Kidney epithelial cell (primary cell): ENCODE measurements at regions not wholly inside any gene's neighbourhood (a gene's known extent, or its start where the extent isn't known, plus 50 kb on each side); places are given as distances from the start of the nearest gene placed in this dataset.

Experiments used
- DNase-seq: peaks from one replicate; pipeline ENCODE4 v3.0.0-alpha.2; 2010; ENCODE audit warnings: low read depth
- H3K27me3 ChIP-seq: 2 replicates; pipeline ENCODE4 v1.6.0; 2011; ENCODE audit warnings: low read length; ENCODE audit not compliant: control insufficient read depth, insufficient read depth
- H3K36me3 ChIP-seq: 2 replicates; pipeline ENCODE4 v1.5.1; 2011; ENCODE audit warnings: low read length; ENCODE audit not compliant: control insufficient read depth, insufficient read depth
- H3K4me3 ChIP-seq: 2 replicates; pipeline ENCODE4 v1.5.1; 2011; ENCODE audit warnings: low read depth, mild to moderate bottlenecking, control low read depth, low read length
- CTCF ChIP-seq: IDR thresholded peaks from 2 replicates; pipeline ENCODE4 v1.5.1; 2011; ENCODE audit warnings: mild to moderate bottlenecking, moderate library complexity, low read length, control low read depth, inconsistent platforms; ENCODE audit not compliant: insufficient read depth, poor library complexity, severe bottlenecking

- H3K4me3 ChIP-seq: no peak overlapping the region
- no peaks in the 10 kb centered on the region for H3K36me3 ChIP-seq
- DNase-seq: no peak
- H3K27me3 ChIP-seq: no peaks in the 10 kb centered on the region
- no peak for TF ChIP-seq CTCF
Observed at GRCh38 chr13:78779608-78780007, 120.7 kb upstream of the OBI1 start.

- TF ChIP-seq CTCF: no peak
- Histone ChIP-seq H3K36me3 (no peaks in the 10 kb centered on the region), H3K27me3 (no peaks in the 10 kb centered on the region), H3K4me3 (no peak overlapping the region)
- DNase-seq: no peak
Observed at GRCh38 chr13:78777976-78778375, 119.0 kb upstream of the OBI1 start.

GRCh38 chr13:78777396-78777795 lies 118.4 kb upstream of the OBI1 start:
- no peak overlapping the region for H3K4me3 ChIP-seq
- H3K27me3 ChIP-seq: no peaks in the 10 kb centered on the region
- DNase-seq: no peak
- no peak for TF ChIP-seq CTCF
- H3K36me3 ChIP-seq: no peaks in the 10 kb centered on the region

- no peak overlapping the region for H3K4me3 ChIP-seq
- DNase-seq: no peak
- no peaks in the 10 kb centered on the region for H3K27me3 ChIP-seq
- no peaks in the 10 kb centered on the region for H3K36me3 ChIP-seq
- no peak for TF ChIP-seq CTCF
Observed at GRCh38 chr13:78772933-78773332, 114.0 kb upstream of the OBI1 start.

GRCh38 chr13:78770601-78771000 lies 111.6 kb upstream of the OBI1 start:
- Histone ChIP-seq H3K36me3 (no peaks in the 10 kb centered on the region), H3K4me3 (no peak overlapping the region), H3K27me3 (no peaks in the 10 kb centered on the region)
- no peak for TF ChIP-seq CTCF
- no peak for DNase-seq

GRCh38 chr13:78768950-78769349 lies 110.0 kb upstream of the OBI1 start:
- Histone ChIP-seq H3K36me3 (no peaks in the 10 kb centered on the region), H3K27me3 (no peaks in the 10 kb centered on the region), H3K4me3 (no peak overlapping the region)
- TF ChIP-seq CTCF: no peak
- DNase-seq: no peak
